ENCODE measurements at regions not wholly inside any gene's neighbourhood (a gene's known extent, or its start where the extent isn't known, plus 50 kb on each side); places are given as distances from the start of the nearest gene placed in this dataset.

GRCh38 chr14:25101276-25101675 is 51.3 kb upstream of the STXBP6 start:
- no peak for DNase-seq (ENCODE audit: low spot score)

Small RNAs in the stretch of these regions (small RNA-seq; reads per million reads assigned to genes)
- gene HMGN2P6 = 0 reads per million in 2 experiments
